ENCODE measurements at regions not wholly inside any gene's neighbourhood (a gene's known extent, or its start where the extent isn't known, plus 50 kb on each side); places are given as distances from the start of the nearest gene placed in this dataset.
"Not testable (repeated sequence)": the region's sequence is repeated elsewhere in the genome, so short reads cannot be mapped to it uniquely, and the experiment has no call there.

- Histone ChIP-seq H3K27ac (ENCODE audit: insufficient read depth, low read length, poor library complexity, severe bottlenecking) (no peak overlapping the region), H3K4me3 (ENCODE audit: insufficient read depth, low read depth, low read length, poor library complexity, severe bottlenecking) (no peak overlapping the region), H3K36me3 (ENCODE audit: control insufficient read depth, insufficient read depth, low read length) (no peaks in the 10 kb centered on the region), H3K27me3 (replicated peaks; ENCODE audit: control insufficient read depth, insufficient read depth, low read length, poor library complexity, severe bottlenecking) (no peaks in the 10 kb centered on the region), H3K9me3 (ENCODE audit: control insufficient read depth, low read length) (no peaks in the 10 kb centered on the region), H3K4me1 (ENCODE audit: control insufficient read depth, insufficient read depth, low read length, poor library complexity, severe bottlenecking) (no peaks in the 10 kb centered on the region)
- no peak for DNase-seq
Observed at GRCh38 chr16:86349338-86349900, 160.9 kb upstream of the FOXF1 start.

GRCh38 chr16:86350289-86350688, 160.0 kb upstream of the FOXF1 start:
- no peaks in the 10 kb centered on the region for H3K36me3 ChIP-seq (ENCODE audit: control insufficient read depth, insufficient read depth, low read length)
- H3K4me1 ChIP-seq (ENCODE audit: control insufficient read depth, insufficient read depth, low read length, poor library complexity, severe bottlenecking), result no peaks in the 10 kb centered on the region
- H3K27me3 ChIP-seq (replicated peaks; ENCODE audit: control insufficient read depth, insufficient read depth, low read length, poor library complexity, severe bottlenecking), result no peaks in the 10 kb centered on the region
- H3K9me3 ChIP-seq (ENCODE audit: control insufficient read depth, low read length), result no peaks in the 10 kb centered on the region
- H3K4me3 ChIP-seq (ENCODE audit: insufficient read depth, low read depth, low read length, poor library complexity, severe bottlenecking), result no peak overlapping the region
- DNase-seq, result no peak
- no peak overlapping the region for H3K27ac ChIP-seq (ENCODE audit: insufficient read depth, low read length, poor library complexity, severe bottlenecking)

- no peak for DNase-seq
- H3K9me3 ChIP-seq (ENCODE audit: control insufficient read depth, low read length), result no peaks in the 10 kb centered on the region
- no peak overlapping the region for H3K27ac ChIP-seq (ENCODE audit: insufficient read depth, low read length, poor library complexity, severe bottlenecking)
- H3K4me1 ChIP-seq (ENCODE audit: control insufficient read depth, insufficient read depth, low read length, poor library complexity, severe bottlenecking), result no peaks in the 10 kb centered on the region
- H3K4me3 ChIP-seq (ENCODE audit: insufficient read depth, low read depth, low read length, poor library complexity, severe bottlenecking), result no peak overlapping the region
- no peaks in the 10 kb centered on the region for H3K27me3 ChIP-seq (replicated peaks; ENCODE audit: control insufficient read depth, insufficient read depth, low read length, poor library complexity, severe bottlenecking)
- no peaks in the 10 kb centered on the region for H3K36me3 ChIP-seq (ENCODE audit: control insufficient read depth, insufficient read depth, low read length)
Observed at GRCh38 chr16:86351041-86351784, 159.1 kb upstream of the FOXF1 start.

GRCh38 chr16:86351785-86352139, 158.6 kb upstream of the FOXF1 start:
- not testable (repeated sequence) for H3K4me3 ChIP-seq (ENCODE audit: insufficient read depth, low read depth, low read length, poor library complexity, severe bottlenecking); H3K27me3 ChIP-seq (replicated peaks; ENCODE audit: control insufficient read depth, insufficient read depth, low read length, poor library complexity, severe bottlenecking); H3K9me3 ChIP-seq (ENCODE audit: control insufficient read depth, low read length); DNase-seq; H3K36me3 ChIP-seq (ENCODE audit: control insufficient read depth, insufficient read depth, low read length); H3K4me1 ChIP-seq (ENCODE audit: control insufficient read depth, insufficient read depth, low read length, poor library complexity, severe bottlenecking); H3K27ac ChIP-seq (ENCODE audit: insufficient read depth, low read length, poor library complexity, severe bottlenecking)

GRCh38 chr16:86353148-86353547, 157.2 kb upstream of the FOXF1 start:
- H3K27ac ChIP-seq (ENCODE audit: insufficient read depth, low read length, poor library complexity, severe bottlenecking), result no peak overlapping the region
- H3K4me1 ChIP-seq (ENCODE audit: control insufficient read depth, insufficient read depth, low read length, poor library complexity, severe bottlenecking), result no peaks in the 10 kb centered on the region
- no peaks in the 10 kb centered on the region for H3K36me3 ChIP-seq (ENCODE audit: control insufficient read depth, insufficient read depth, low read length)
- H3K4me3 ChIP-seq (ENCODE audit: insufficient read depth, low read depth, low read length, poor library complexity, severe bottlenecking), result no peak overlapping the region
- H3K9me3 ChIP-seq (ENCODE audit: control insufficient read depth, low read length), result no peaks in the 10 kb centered on the region
- H3K27me3 ChIP-seq (replicated peaks; ENCODE audit: control insufficient read depth, insufficient read depth, low read length, poor library complexity, severe bottlenecking), result no peaks in the 10 kb centered on the region
- DNase-seq, result no peak

GRCh38 chr16:86353948-86354347, 156.4 kb upstream of the FOXF1 start:
- Histone ChIP-seq H3K27ac (ENCODE audit: insufficient read depth, low read length, poor library complexity, severe bottlenecking) (no peak overlapping the region), H3K4me3 (ENCODE audit: insufficient read depth, low read depth, low read length, poor library complexity, severe bottlenecking) (no peak overlapping the region), H3K4me1 (ENCODE audit: control insufficient read depth, insufficient read depth, low read length, poor library complexity, severe bottlenecking) (no peaks in the 10 kb centered on the region), H3K36me3 (ENCODE audit: control insufficient read depth, insufficient read depth, low read length) (no peaks in the 10 kb centered on the region), H3K27me3 (replicated peaks; ENCODE audit: control insufficient read depth, insufficient read depth, low read length, poor library complexity, severe bottlenecking) (no peaks in the 10 kb centered on the region), H3K9me3 (ENCODE audit: control insufficient read depth, low read length) (no peaks in the 10 kb centered on the region)
- DNase-seq, result no peak

- Histone ChIP-seq H3K9me3 (ENCODE audit: control insufficient read depth, low read length) (no peaks in the 10 kb centered on the region), H3K27ac (ENCODE audit: insufficient read depth, low read length, poor library complexity, severe bottlenecking) (no peak overlapping the region), H3K4me1 (ENCODE audit: control insufficient read depth, insufficient read depth, low read length, poor library complexity, severe bottlenecking) (no peaks in the 10 kb centered on the region), H3K27me3 (replicated peaks; ENCODE audit: control insufficient read depth, insufficient read depth, low read length, poor library complexity, severe bottlenecking) (no peaks in the 10 kb centered on the region), H3K4me3 (ENCODE audit: insufficient read depth, low read depth, low read length, poor library complexity, severe bottlenecking) (no peak overlapping the region), H3K36me3 (ENCODE audit: control insufficient read depth, insufficient read depth, low read length) (no peaks in the 10 kb centered on the region)
- no peak for DNase-seq
Observed at GRCh38 chr16:86354641-86355513, 155.4 kb upstream of the FOXF1 start.

- DNase-seq, result no peak
- Histone ChIP-seq H3K9me3 (ENCODE audit: control insufficient read depth, low read length) (no peaks in the 10 kb centered on the region), H3K4me1 (ENCODE audit: control insufficient read depth, insufficient read depth, low read length, poor library complexity, severe bottlenecking) (no peaks in the 10 kb centered on the region), H3K27ac (ENCODE audit: insufficient read depth, low read length, poor library complexity, severe bottlenecking) (no peak overlapping the region), H3K36me3 (ENCODE audit: control insufficient read depth, insufficient read depth, low read length) (no peaks in the 10 kb centered on the region), H3K4me3 (ENCODE audit: insufficient read depth, low read depth, low read length, poor library complexity, severe bottlenecking) (no peak overlapping the region), H3K27me3 (replicated peaks; ENCODE audit: control insufficient read depth, insufficient read depth, low read length, poor library complexity, severe bottlenecking) (peaks cover 2% of the 10 kb centered on the region)
Observed at GRCh38 chr16:86355531-86355930, 154.8 kb upstream of the FOXF1 start.

- no peak overlapping the region for H3K27ac ChIP-seq (ENCODE audit: insufficient read depth, low read length, poor library complexity, severe bottlenecking)
Observed at GRCh38 chr16:86355951-86356350, 154.4 kb upstream of the FOXF1 start.

GRCh38 chr16:86356804-86357203, 153.5 kb upstream of the FOXF1 start:
- H3K9me3 ChIP-seq (ENCODE audit: control insufficient read depth, low read length), result no peaks in the 10 kb centered on the region
- H3K4me3 ChIP-seq (ENCODE audit: insufficient read depth, low read depth, low read length, poor library complexity, severe bottlenecking), result no peak overlapping the region
- H3K4me1 ChIP-seq (ENCODE audit: control insufficient read depth, insufficient read depth, low read length, poor library complexity, severe bottlenecking), result no peaks in the 10 kb centered on the region
- DNase-seq, result no peak
- H3K27me3 ChIP-seq (replicated peaks; ENCODE audit: control insufficient read depth, insufficient read depth, low read length, poor library complexity, severe bottlenecking), result peaks cover 2% of the 10 kb centered on the region
- no peak overlapping the region for H3K27ac ChIP-seq (ENCODE audit: insufficient read depth, low read length, poor library complexity, severe bottlenecking)
- H3K36me3 ChIP-seq (ENCODE audit: control insufficient read depth, insufficient read depth, low read length), result no peaks in the 10 kb centered on the region

More at GRCh38 chr16:86355951-86356350, 154.4 kb upstream of the FOXF1 start:
- no peak for DNase-seq
- H3K4me3 ChIP-seq (ENCODE audit: insufficient read depth, low read depth, low read length, poor library complexity, severe bottlenecking), result no peak overlapping the region
- H3K4me1 ChIP-seq (ENCODE audit: control insufficient read depth, insufficient read depth, low read length, poor library complexity, severe bottlenecking), result no peaks in the 10 kb centered on the region
- H3K36me3 ChIP-seq (ENCODE audit: control insufficient read depth, insufficient read depth, low read length), result no peaks in the 10 kb centered on the region
- H3K9me3 ChIP-seq (ENCODE audit: control insufficient read depth, low read length), result no peaks in the 10 kb centered on the region
- H3K27me3 ChIP-seq (replicated peaks; ENCODE audit: control insufficient read depth, insufficient read depth, low read length, poor library complexity, severe bottlenecking), result peaks cover 2% of the 10 kb centered on the region
